ENCODE measurements at regions not wholly inside any gene's neighbourhood (a gene's known extent, or its start where the extent isn't known, plus 50 kb on each side); places are given as distances from the start of the nearest gene placed in this dataset.

DNA sequence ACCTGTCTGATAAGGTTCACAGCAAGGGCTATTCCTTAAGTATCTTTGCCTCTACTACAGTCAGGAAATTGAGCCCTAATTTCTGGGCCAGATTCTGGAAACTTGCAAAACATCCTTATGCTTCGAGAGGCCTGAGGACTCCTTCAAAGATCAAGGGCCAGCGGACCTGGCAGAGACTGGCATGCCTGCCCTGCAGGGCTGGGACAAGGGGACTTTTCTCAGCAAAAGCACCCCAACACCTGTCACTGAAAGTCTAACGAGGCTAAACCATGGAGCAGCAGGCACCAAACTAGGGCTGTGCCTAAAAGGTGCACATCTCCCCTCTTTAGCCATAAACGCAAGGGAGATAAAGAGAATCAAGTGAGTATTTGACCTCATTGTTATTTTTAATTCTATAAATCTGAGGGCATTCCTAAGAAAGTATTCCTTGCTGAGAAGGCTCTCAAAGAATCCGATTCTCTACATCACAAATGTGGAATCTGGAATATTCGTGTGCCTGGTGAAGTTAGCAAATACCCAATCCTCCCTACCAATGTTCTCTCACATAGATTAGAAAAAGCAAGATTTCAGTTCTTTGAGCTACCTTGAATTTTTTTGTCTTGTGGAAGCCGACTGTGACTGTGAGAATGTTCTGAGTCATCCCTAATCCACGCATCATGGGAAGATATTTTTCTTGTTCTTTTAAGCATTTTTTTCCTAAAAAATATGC lies 328.2 kb upstream of the NOVA1 start:
- TF ChIP-seq, protein P1, sequence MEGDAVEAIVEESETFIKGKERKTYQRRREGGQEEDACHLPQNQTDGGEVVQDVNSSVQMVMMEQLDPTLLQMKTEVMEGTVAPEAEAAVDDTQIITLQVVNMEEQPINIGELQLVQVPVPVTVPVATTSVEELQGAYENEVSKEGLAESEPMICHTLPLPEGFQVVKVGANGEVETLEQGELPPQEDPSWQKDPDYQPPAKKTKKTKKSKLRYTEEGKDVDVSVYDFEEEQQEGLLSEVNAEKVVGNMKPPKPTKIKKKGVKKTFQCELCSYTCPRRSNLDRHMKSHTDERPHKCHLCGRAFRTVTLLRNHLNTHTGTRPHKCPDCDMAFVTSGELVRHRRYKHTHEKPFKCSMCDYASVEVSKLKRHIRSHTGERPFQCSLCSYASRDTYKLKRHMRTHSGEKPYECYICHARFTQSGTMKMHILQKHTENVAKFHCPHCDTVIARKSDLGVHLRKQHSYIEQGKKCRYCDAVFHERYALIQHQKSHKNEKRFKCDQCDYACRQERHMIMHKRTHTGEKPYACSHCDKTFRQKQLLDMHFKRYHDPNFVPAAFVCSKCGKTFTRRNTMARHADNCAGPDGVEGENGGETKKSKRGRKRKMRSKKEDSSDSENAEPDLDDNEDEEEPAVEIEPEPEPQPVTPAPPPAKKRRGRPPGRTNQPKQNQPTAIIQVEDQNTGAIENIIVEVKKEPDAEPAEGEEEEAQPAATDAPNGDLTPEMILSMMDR (optimal IDR thresholded peaks at IDR 0.05 in 1 of 3, IDR thresholded peaks at IDR 0.05 in 1 of 3, conservative IDR thresholded peaks at IDR 0.05 in 1 of 3; ENCODE audit: extremely low read depth in 1 of 3, insufficient read depth in 2 of 3, low read length in 3 of 3): no peak
- TF ChIP-seq EZH2 (IDR thresholded peaks at IDR 0.05; ENCODE audit: low read length): no peak

Data from keratinocyte (primary cell).